Body of pancreas (tissue), 4 donors: ENCODE measurements at regions not wholly inside any gene's neighbourhood (a gene's known extent, or its start where the extent isn't known, plus 50 kb on each side); places are given as distances from the start of the nearest gene placed in this dataset.

Experiments
- ATAC-seq: fragments of 150-250 bp; one replicate; pipeline ENCODE4 v1.9.1; 2016
- DNase-seq, 4 donors: peaks; one replicate each; pipeline ENCODE4 v3.0.0-alpha.2; 2019
- H3K27ac ChIP-seq, 4 donors: fragments of 200-600 bp; sonication (generic); 1 replicate in 3 of 4; 2 replicates in 1 of 4; pipeline versions ENCODE4 v1.5.1 to v1.6.1; 2016 to 2019; ENCODE audit warnings: mild to moderate bottlenecking in 1 of 4, mixed read lengths in 1 of 4, moderate library complexity in 1 of 4
- H3K27me3 ChIP-seq, 2 donors: fragments of 200-600 bp; sonication (generic); one replicate each; pipeline ENCODE4 v1.6.0; 2016; ENCODE audit warnings: mild to moderate bottlenecking in 1 of 2
- H3K36me3 ChIP-seq, 2 donors: fragments of 200-600 bp; sonication (generic); replicated peaks in 1 of 2; 2 replicates each; pipeline ENCODE4 v1.5.1; 2016; ENCODE audit warnings: low read depth in 2 of 2; ENCODE audit not compliant: insufficient read depth in 1 of 2
- H3K4me1 ChIP-seq: fragments of 200-600 bp; sonication (generic); one replicate; pipeline ENCODE4 v1.6.0; 2016
- H3K4me3 ChIP-seq, 2 donors: fragments of 200-600 bp; sonication (generic); 1 replicate in 1 of 2; 2 replicates in 1 of 2; pipeline ENCODE4 v1.5.1; 2016 to 2019
- H3K9me3 ChIP-seq, 3 donors: fragments of 200-600 bp; sonication (generic); 1 replicate in 2 of 3; 2 replicates in 1 of 3; pipeline ENCODE4 v1.5.1; 2016
- CTCF ChIP-seq, 7 experiments: fragments of 450-650 bp in 4 of 7; fragments of 200-600 bp in 3 of 7; sonication (generic) in 3 of 7; IDR thresholded peaks; one replicate each; pipeline ENCODE4 v1.5.1; 2016 to 2019; ENCODE audit warnings: antibody characterized with exemption in 7 of 7
- POLR2A ChIP-seq, 3 donors: fragments of 450-650 bp; IDR thresholded peaks; one replicate each; pipeline ENCODE4 v1.6.1; 2016; ENCODE audit warnings: antibody characterized with exemption in 3 of 3, mild to moderate bottlenecking in 2 of 3
- WGBS, 2 donors: methylation state at CpG; one replicate each; pipeline ENCODE4 v1.1.5; 2017; 5-methylcytosine and 5-hydroxymethylcytosine counted together
- intact Hi-C: fragments of 100-400 bp; cut with DNase I; formaldehyde crosslinking; loops from one replicate; pipeline ENCODE4 v1.15.1; 2023

GRCh38 chr3:82262193-82262592 lies 500.7 kb upstream of the GBE1 start:
- H3K4me3 ChIP-seq, result no peak overlapping the region
- H3K27ac ChIP-seq, result no peak overlapping the region
- 54 to 60% methylated on average over 1 of the region's 1 CpG for WGBS, 2 donors
- intact Hi-C loops, result no loop called here
- no peak for ATAC-seq
- no peak for DNase-seq
- H3K4me1 ChIP-seq, result no peaks in the 10 kb centered on the region
- no peaks in the 10 kb centered on the region for H3K36me3 ChIP-seq
- no peaks in the 10 kb centered on the region for H3K27me3 ChIP-seq
- no peak for TF ChIP-seq CTCF (IDR thresholded peaks at IDR 0.05)
- TF ChIP-seq POLR2A (IDR thresholded peaks at IDR 0.05), result no peak
- H3K9me3 ChIP-seq, result no peaks in the 10 kb centered on the region

- H3K36me3 ChIP-seq, result no peaks in the 10 kb centered on the region
- H3K4me1 ChIP-seq, result no peaks in the 10 kb centered on the region
- H3K27ac ChIP-seq, result no peak overlapping the region
- TF ChIP-seq POLR2A (IDR thresholded peaks at IDR 0.05), result no peak
- TF ChIP-seq CTCF (IDR thresholded peaks at IDR 0.05), result no peak
- no peak for ATAC-seq
- H3K27me3 ChIP-seq, result no peaks in the 10 kb centered on the region
- no peak overlapping the region for H3K4me3 ChIP-seq
- no peaks in the 10 kb centered on the region for H3K9me3 ChIP-seq
- no peak for DNase-seq
- intact Hi-C loops, result no loop called here
These were observed 500.2 kb upstream of the GBE1 start for GRCh38 chr3:82261637-82262036.

- intact Hi-C loops, result no loop called here
- Histone ChIP-seq H3K27ac (no peak overlapping the region), H3K4me1 (no peaks in the 10 kb centered on the region), H3K4me3 (no peak overlapping the region), H3K36me3 (no peaks in the 10 kb centered on the region), H3K27me3 (no peaks in the 10 kb centered on the region), H3K9me3 (no peaks in the 10 kb centered on the region)
- ATAC-seq (no peak), DNase-seq (no peak)
- WGBS, 2 donors, result 41 to 59% methylated on average over 1 of the region's 1 CpG
- TF ChIP-seq POLR2A (IDR thresholded peaks at IDR 0.05), result no peak
- no peak for TF ChIP-seq CTCF (IDR thresholded peaks at IDR 0.05)
These were observed 499.6 kb upstream of the GBE1 start for GRCh38 chr3:82261013-82261412.

- no peaks in the 10 kb centered on the region for H3K9me3 ChIP-seq
- H3K36me3 ChIP-seq, result no peaks in the 10 kb centered on the region
- no peak for TF ChIP-seq CTCF (IDR thresholded peaks at IDR 0.05)
- no peak for TF ChIP-seq POLR2A (IDR thresholded peaks at IDR 0.05)
- H3K27me3 ChIP-seq, result no peaks in the 10 kb centered on the region
- no peak for ATAC-seq
- H3K4me3 ChIP-seq, result no peak overlapping the region
- intact Hi-C loops, result no loop called here
- WGBS, 2 donors, result 92 to 93% methylated on average over 4 of the region's 4 CpGs
- DNase-seq, result no peak
- H3K27ac ChIP-seq, result no peak overlapping the region
- H3K4me1 ChIP-seq, result no peaks in the 10 kb centered on the region
These were observed 498.5 kb upstream of the GBE1 start for GRCh38 chr3:82259994-82260393.

GRCh38 chr3:82240322-82240721 lies 478.9 kb upstream of the GBE1 start:
- Histone ChIP-seq H3K36me3 (no peaks in the 10 kb centered on the region), H3K9me3 (no peaks in the 10 kb centered on the region), H3K27me3 (no peaks in the 10 kb centered on the region), H3K4me1 (no peaks in the 10 kb centered on the region), H3K4me3 (no peak overlapping the region), H3K27ac (no peak overlapping the region)
- intact Hi-C loops, result no loop called here
- ATAC-seq (no peak), DNase-seq (no peak)
- TF ChIP-seq CTCF (IDR thresholded peaks at IDR 0.05), result no peak
- no peak for TF ChIP-seq POLR2A (IDR thresholded peaks at IDR 0.05)
- WGBS, 2 donors, result 78 to 84% methylated on average over 4 of the region's 4 CpGs
